ENCODE measurements at regions not wholly inside any gene's neighbourhood (a gene's known extent, or its start where the extent isn't known, plus 50 kb on each side); places are given as distances from the start of the nearest gene placed in this dataset.

DNA sequence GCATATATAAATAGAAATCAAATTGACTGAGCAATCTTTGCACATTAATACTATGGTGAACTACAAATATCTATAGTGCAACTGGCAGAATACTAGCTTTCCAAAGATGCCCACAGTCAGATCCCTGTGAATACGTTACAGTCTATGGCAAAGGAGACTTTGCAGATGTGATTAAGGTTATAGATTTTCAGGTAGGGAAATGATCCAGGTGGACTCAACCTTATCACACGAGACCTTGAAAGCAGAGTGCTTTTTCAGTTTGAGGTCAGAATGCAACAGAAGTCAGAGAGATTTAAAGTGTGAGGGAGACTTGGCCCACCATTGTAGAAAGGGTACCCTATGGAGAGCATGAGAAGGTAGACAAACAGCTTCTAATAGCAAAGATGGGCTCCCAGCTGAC, 122.6 kb downstream of the TRIB2 start:
- TF ChIP-seq, protein P1, sequence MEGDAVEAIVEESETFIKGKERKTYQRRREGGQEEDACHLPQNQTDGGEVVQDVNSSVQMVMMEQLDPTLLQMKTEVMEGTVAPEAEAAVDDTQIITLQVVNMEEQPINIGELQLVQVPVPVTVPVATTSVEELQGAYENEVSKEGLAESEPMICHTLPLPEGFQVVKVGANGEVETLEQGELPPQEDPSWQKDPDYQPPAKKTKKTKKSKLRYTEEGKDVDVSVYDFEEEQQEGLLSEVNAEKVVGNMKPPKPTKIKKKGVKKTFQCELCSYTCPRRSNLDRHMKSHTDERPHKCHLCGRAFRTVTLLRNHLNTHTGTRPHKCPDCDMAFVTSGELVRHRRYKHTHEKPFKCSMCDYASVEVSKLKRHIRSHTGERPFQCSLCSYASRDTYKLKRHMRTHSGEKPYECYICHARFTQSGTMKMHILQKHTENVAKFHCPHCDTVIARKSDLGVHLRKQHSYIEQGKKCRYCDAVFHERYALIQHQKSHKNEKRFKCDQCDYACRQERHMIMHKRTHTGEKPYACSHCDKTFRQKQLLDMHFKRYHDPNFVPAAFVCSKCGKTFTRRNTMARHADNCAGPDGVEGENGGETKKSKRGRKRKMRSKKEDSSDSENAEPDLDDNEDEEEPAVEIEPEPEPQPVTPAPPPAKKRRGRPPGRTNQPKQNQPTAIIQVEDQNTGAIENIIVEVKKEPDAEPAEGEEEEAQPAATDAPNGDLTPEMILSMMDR (IDR thresholded peaks at IDR 0.05), result no peak
- TF ChIP-seq POLR2A (IDR thresholded peaks at IDR 0.05), result no peak
